HT-29 (cell line): ENCODE measurements at regions not wholly inside any gene's neighbourhood (a gene's known extent, or its start where the extent isn't known, plus 50 kb on each side); places are given as distances from the start of the nearest gene placed in this dataset.
"Not testable (repeated sequence)": the region's sequence is repeated elsewhere in the genome, so short reads cannot be mapped to it uniquely, and the experiment has no call there.

Source experiments
- DNase-seq: peaks from one replicate; pipeline ENCODE4 v3.0.0-alpha.2; 2015; ENCODE audit warnings: low spot score

GRCh38 chr17:45554479-45554878 is 64.0 kb upstream of the PLEKHM1 start:
- not testable (repeated sequence) for DNase-seq

GRCh38 chr17:45558821-45559220 is 68.3 kb upstream of the PLEKHM1 start:
- DNase-seq, result not testable (repeated sequence)

GRCh38 chr17:45562868-45563267 is 72.3 kb upstream of the PLEKHM1 start:
- DNase-seq, result not testable (repeated sequence)

GRCh38 chr17:45563283-45563682 is 72.8 kb upstream of the PLEKHM1 start:
- DNase-seq, result not testable (repeated sequence)

GRCh38 chr17:45568275-45568674 is 77.8 kb upstream of the PLEKHM1 start:
- not testable (repeated sequence) for DNase-seq

GRCh38 chr17:45573326-45573725 is 82.8 kb upstream of the PLEKHM1 start:
- not testable (repeated sequence) for DNase-seq

- no peak for DNase-seq
These were observed 83.6 kb upstream of the PLEKHM1 start for GRCh38 chr17:45573924-45574770.

- DNase-seq, result no peak
These were observed 84.8 kb upstream of the PLEKHM1 start for GRCh38 chr17:45575126-45575885.

- DNase-seq, result not testable (repeated sequence)
These were observed 86.2 kb upstream of the PLEKHM1 start for GRCh38 chr17:45576527-45577307.

- no peak for DNase-seq
These were observed 87.2 kb upstream of the PLEKHM1 start for GRCh38 chr17:45577571-45578279.

GRCh38 chr17:45578516-45579455 is 88.3 kb upstream of the PLEKHM1 start:
- no peak for DNase-seq

- no peak for DNase-seq
These were observed 89.3 kb upstream of the PLEKHM1 start for GRCh38 chr17:45579529-45580495.

- DNase-seq, result no peak
These were observed 90.4 kb upstream of the PLEKHM1 start for GRCh38 chr17:45580924-45581323.

GRCh38 chr17:45581860-45582259 is 91.3 kb upstream of the PLEKHM1 start:
- DNase-seq, result no peak

GRCh38 chr17:45584092-45585036 is 93.8 kb upstream of the PLEKHM1 start:
- DNase-seq, result peak; percentile 80

GRCh38 chr17:45585037-45585733 is 94.7 kb upstream of the PLEKHM1 start:
- peak; percentile 82 for DNase-seq
